H9 (cell line): ENCODE measurements at regions not wholly inside any gene's neighbourhood (a gene's known extent, or its start where the extent isn't known, plus 50 kb on each side); places are given as distances from the start of the nearest gene placed in this dataset.

Experiments used
- DNase-seq: peaks from one replicate; pipeline ENCODE4 v3.0.0-alpha.2; 2017
- H2AFZ ChIP-seq: one replicate; pipeline ENCODE4 v1.6.1; 2013; ENCODE audit warnings: mild to moderate bottlenecking, low read length, control low read depth, moderate library complexity
- H2AK5ac ChIP-seq: 2 replicates; pipeline ENCODE4 v1.6.1; 2013; ENCODE audit warnings: low read length, control low read depth, mixed read lengths; ENCODE audit not compliant: insufficient read length
- H2BK120ac ChIP-seq: one replicate; pipeline ENCODE4 v1.6.1; 2013; ENCODE audit warnings: low read depth, mild to moderate bottlenecking, low read length, control low read depth, inconsistent platforms; ENCODE audit not compliant: poor library complexity, severe bottlenecking
- H2BK12ac ChIP-seq: 2 replicates; pipeline ENCODE4 v1.6.1; 2013; ENCODE audit warnings: low read length, control low read depth, mixed read lengths, low read depth; ENCODE audit not compliant: insufficient read length
- H2BK15ac ChIP-seq: 2 replicates; pipeline ENCODE4 v1.6.1; 2013; ENCODE audit warnings: low read depth, low read length, control low read depth
- H2BK20ac ChIP-seq: one replicate; pipeline ENCODE4 v1.6.1; 2013; ENCODE audit warnings: low read depth, mild to moderate bottlenecking, low read length, control low read depth, inconsistent platforms; ENCODE audit not compliant: poor library complexity, severe bottlenecking
- H2BK5ac ChIP-seq: 2 replicates; pipeline ENCODE4 v1.6.1; 2013; ENCODE audit warnings: low read length, control low read depth, mixed read lengths; ENCODE audit not compliant: insufficient read length
- H3K14ac ChIP-seq: 2 replicates; pipeline ENCODE4 v1.6.1; 2013; ENCODE audit warnings: low read length, control low read depth; ENCODE audit not compliant: insufficient read depth
- H3K18ac ChIP-seq: 2 replicates; pipeline ENCODE4 v1.6.1; 2013; ENCODE audit warnings: low read depth, mild to moderate bottlenecking, mixed read lengths, low read length, control low read depth; ENCODE audit not compliant: insufficient read length
- H3K23ac ChIP-seq: 2 replicates; pipeline ENCODE4 v1.6.1; 2013; ENCODE audit warnings: low read length, control low read depth, mixed read lengths, low read depth; ENCODE audit not compliant: insufficient read length
- H3K23me2 ChIP-seq: 2 replicates; pipeline ENCODE4 v1.6.1; 2013; ENCODE audit warnings: low read depth, mild to moderate bottlenecking, mixed read lengths, low read length, control low read depth; ENCODE audit not compliant: insufficient read length, poor library complexity, severe bottlenecking
- H3K27ac ChIP-seq: 2 replicates; pipeline ENCODE4 v1.5.1; 2013; ENCODE audit warnings: low read length, control low read depth, mixed read lengths, low read depth; ENCODE audit not compliant: insufficient read length
- H3K27me3 ChIP-seq: 2 replicates; pipeline ENCODE4 v1.6.1; 2013; ENCODE audit warnings: low read length, control low read depth, inconsistent platforms; ENCODE audit not compliant: insufficient read depth
- H3K4ac ChIP-seq: 2 replicates; pipeline ENCODE4 v1.6.1; 2013; ENCODE audit warnings: low read depth, mild to moderate bottlenecking, control low read depth, inconsistent platforms, low read length, moderate library complexity
- H3K4me1 ChIP-seq: 2 replicates; pipeline ENCODE4 v1.6.1; 2013; ENCODE audit warnings: low read length, control low read depth, inconsistent platforms; ENCODE audit not compliant: insufficient read depth
- H3K4me2 ChIP-seq: 2 replicates; pipeline ENCODE4 v1.6.1; 2013; ENCODE audit warnings: low read length, control low read depth, mixed read lengths; ENCODE audit not compliant: insufficient read length, insufficient read depth
- H3K56ac ChIP-seq: 2 replicates; pipeline ENCODE4 v1.6.1; 2013; ENCODE audit warnings: low read depth, mild to moderate bottlenecking, mixed read lengths, low read length, control low read depth; ENCODE audit not compliant: insufficient read length
- H3K79me1 ChIP-seq: 2 replicates; pipeline ENCODE4 v1.6.1; 2013; ENCODE audit warnings: low read depth, mild to moderate bottlenecking, moderate library complexity, low read length, control low read depth, inconsistent platforms; ENCODE audit not compliant: insufficient read depth, poor library complexity, severe bottlenecking
- H3K79me2 ChIP-seq: 2 replicates; pipeline ENCODE4 v1.6.1; 2013; ENCODE audit warnings: low read length, control low read depth, inconsistent platforms; ENCODE audit not compliant: insufficient read depth
- H3K9ac ChIP-seq: 2 replicates; pipeline ENCODE4 v1.6.1; 2013; ENCODE audit warnings: low read length, control low read depth, mixed read lengths; ENCODE audit not compliant: insufficient read length; ENCODE audit errors: extremely low read depth
- H3K9me3 ChIP-seq: one replicate; pipeline ENCODE4 v1.6.1; 2013; ENCODE audit warnings: low read depth, low read length, inconsistent platforms; ENCODE audit not compliant: control insufficient read depth
- H3T11ph ChIP-seq: one replicate; pipeline ENCODE4 v1.6.1; 2013; ENCODE audit warnings: mild to moderate bottlenecking, low read length, control low read depth, inconsistent platforms
- H4K20me1 ChIP-seq: one replicate; pipeline ENCODE4 v1.6.1; 2013; ENCODE audit not compliant: control insufficient read depth, insufficient read length, insufficient read depth
- H4K5ac ChIP-seq: 2 replicates; pipeline ENCODE4 v1.6.1; 2013; ENCODE audit warnings: low read depth, mild to moderate bottlenecking, mixed read lengths, low read length, control low read depth; ENCODE audit not compliant: insufficient read length
- H4K8ac ChIP-seq: replicated peaks from 2 replicates; pipeline ENCODE4 v1.6.1; 2013; ENCODE audit warnings: low read length, control low read depth, mixed read lengths, low read depth; ENCODE audit not compliant: insufficient read length
- H4K91ac ChIP-seq: 2 replicates; pipeline ENCODE4 v1.6.1; 2013; ENCODE audit warnings: low read depth, mild to moderate bottlenecking, moderate library complexity, mixed read lengths, low read length, control low read depth; ENCODE audit not compliant: insufficient read length
- H3K27ac Mint-ChIP-seq, 3 experiments: 2 replicates in 2 of 3; 3 replicates in 1 of 3; pipeline ENCODE4 v1.8.0; 2020 to 2021; ENCODE audit warnings: mixed read lengths in 3 of 3, mild to moderate bottlenecking in 1 of 3, moderate library complexity in 1 of 3
- H3K27me3 Mint-ChIP-seq: 2 replicates; pipeline ENCODE4 v1.8.0; 2021; ENCODE audit warnings: low read depth, mild to moderate bottlenecking, moderate library complexity, mixed read lengths
- H3K36me3 Mint-ChIP-seq, 3 experiments: 2 replicates in 2 of 3; 3 replicates in 1 of 3; pipeline ENCODE4 v1.8.0; 2020 to 2021; ENCODE audit warnings: low read depth in 3 of 3, mixed read lengths in 3 of 3; ENCODE audit not compliant: insufficient read depth in 1 of 3
- H3K4me1 Mint-ChIP-seq, 2 experiments: 2 replicates each; pipeline ENCODE4 v1.8.0; 2020; ENCODE audit warnings: mixed read lengths in 2 of 2
- H3K4me3 Mint-ChIP-seq, 2 experiments: 2 replicates in 1 of 2; 3 replicates in 1 of 2; pipeline ENCODE4 v1.8.0; 2020 to 2021; ENCODE audit warnings: mild to moderate bottlenecking in 2 of 2, mixed read lengths in 2 of 2, moderate library complexity in 1 of 2
- H3K9me3 Mint-ChIP-seq, 2 experiments: 2 replicates in 1 of 2; 3 replicates in 1 of 2; pipeline ENCODE4 v1.8.0; 2020; ENCODE audit warnings: mild to moderate bottlenecking in 2 of 2, mixed read lengths in 2 of 2, moderate library complexity in 1 of 2
- WGBS: extraction: QIAGEN DNeasy Blood & Tissue Kit; methylation state at CpG from one replicate; pipeline ENCODE4 v1.1.7; 2013; ENCODE audit warnings: missing lambda C conversion rate, low lambda C conversion rate, mixed read lengths; ENCODE audit not compliant: insufficient read length; ENCODE audit errors: extremely low coverage; 5-methylcytosine and 5-hydroxymethylcytosine counted together
- TF ChIP-seq, protein P1 (sequence below): fragments of 200-600 bp; sonication (generic); conservative IDR thresholded peaks from 3 replicates; pipeline ENCODE4 v1.8.0; 2021; ENCODE audit warnings: antibody characterized with exemption, mild to moderate bottlenecking

DNA sequence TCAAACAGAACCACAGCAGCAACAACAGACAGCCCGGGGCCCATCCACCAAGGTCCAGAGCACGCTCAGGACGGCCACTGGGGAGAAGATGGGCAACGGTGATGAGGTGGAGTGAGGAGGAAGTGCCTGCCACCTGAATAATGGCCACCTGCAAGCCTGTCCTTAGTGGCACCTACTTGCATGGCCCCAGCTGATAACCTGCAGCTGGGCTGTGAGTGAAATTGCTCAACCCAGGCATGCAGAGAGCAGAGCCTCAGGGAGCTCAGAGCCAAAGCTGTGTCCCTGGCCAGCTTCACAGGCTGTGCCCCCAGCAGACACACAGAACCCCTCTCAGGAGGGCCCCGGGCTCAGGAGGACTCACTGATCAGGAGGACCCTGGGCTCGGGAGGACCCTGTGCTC is 102.4 kb upstream of the ADRA2C start:
- Histone ChIP-seq H3K4me2 (no peak overlapping the region), H2AK5ac (no peak overlapping the region), H4K91ac (no peak overlapping the region), H3K27ac (no peak overlapping the region), H3K23me2 (no peaks in the 10 kb centered on the region), H2BK12ac (no peak overlapping the region), H3K79me2 (no peaks in the 10 kb centered on the region), H3K18ac (no peak overlapping the region), H3K14ac (no peak overlapping the region), H2BK5ac (no peak overlapping the region), H2BK15ac (no peak overlapping the region), H3K56ac (no peak overlapping the region), H2AFZ (no peak overlapping the region), H4K8ac (no peak overlapping the region), H3K4ac (no peak overlapping the region), H4K20me1 (no peaks in the 10 kb centered on the region), H2BK120ac (no peak overlapping the region), H3K9me3 (peaks cover 6% of the 10 kb centered on the region), H3K4me1 (no peaks in the 10 kb centered on the region), H3K79me1 (no peaks in the 10 kb centered on the region), H3K27me3 (no peaks in the 10 kb centered on the region), H2BK20ac (no peak overlapping the region), H3T11ph (no peak overlapping the region), H3K23ac (no peak overlapping the region), H4K5ac (no peak overlapping the region), H3K9ac (no peak overlapping the region)
- Mint-ChIP-seq H3K9me3 (peaks cover 3 to 5% of the 10 kb centered on the region in 2 experiments; a peak in 4 of 5 replicates), H3K4me3 (no peak overlapping the region), H3K36me3 (no peaks in the 10 kb centered on the region; a peak in 1 of 7 replicates), H3K4me1 (peaks cover 3 to 11% of the 10 kb centered on the region in 2 experiments; a peak in 3 of 4 replicates), H3K27me3 (peaks cover 23% of the 10 kb centered on the region), H3K27ac (no peak overlapping the region)
- WGBS, result no CpG with 5 or more reads among the region's 6 CpGs
- no peak for DNase-seq
- TF ChIP-seq, protein P1, sequence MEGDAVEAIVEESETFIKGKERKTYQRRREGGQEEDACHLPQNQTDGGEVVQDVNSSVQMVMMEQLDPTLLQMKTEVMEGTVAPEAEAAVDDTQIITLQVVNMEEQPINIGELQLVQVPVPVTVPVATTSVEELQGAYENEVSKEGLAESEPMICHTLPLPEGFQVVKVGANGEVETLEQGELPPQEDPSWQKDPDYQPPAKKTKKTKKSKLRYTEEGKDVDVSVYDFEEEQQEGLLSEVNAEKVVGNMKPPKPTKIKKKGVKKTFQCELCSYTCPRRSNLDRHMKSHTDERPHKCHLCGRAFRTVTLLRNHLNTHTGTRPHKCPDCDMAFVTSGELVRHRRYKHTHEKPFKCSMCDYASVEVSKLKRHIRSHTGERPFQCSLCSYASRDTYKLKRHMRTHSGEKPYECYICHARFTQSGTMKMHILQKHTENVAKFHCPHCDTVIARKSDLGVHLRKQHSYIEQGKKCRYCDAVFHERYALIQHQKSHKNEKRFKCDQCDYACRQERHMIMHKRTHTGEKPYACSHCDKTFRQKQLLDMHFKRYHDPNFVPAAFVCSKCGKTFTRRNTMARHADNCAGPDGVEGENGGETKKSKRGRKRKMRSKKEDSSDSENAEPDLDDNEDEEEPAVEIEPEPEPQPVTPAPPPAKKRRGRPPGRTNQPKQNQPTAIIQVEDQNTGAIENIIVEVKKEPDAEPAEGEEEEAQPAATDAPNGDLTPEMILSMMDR, result no peak
